Activated T-helper 1 cell treated with anti-CD3 and anti-CD28 coated beads, Interleukin-2, amount 50 U/mL, for 16 hours (primary cell): ENCODE measurements at regions not wholly inside any gene's neighbourhood (a gene's known extent, or its start where the extent isn't known, plus 50 kb on each side); places are given as distances from the start of the nearest gene placed in this dataset.

ENCODE experiments used
- DNase-seq, 2 donors: peaks; one replicate each; pipeline ENCODE4 v3.0.0-alpha.2; 2020; ENCODE audit warnings: low read depth in 1 of 2, low spot score in 1 of 2

GRCh38 chr2:120401275-120402066, 55.5 kb downstream of the INHBB start:
- DNase-seq, result peak in 1 of 2 donors; percentile 1

GRCh38 chr2:120402067-120402433, 56.1 kb downstream of the INHBB start:
- no peak for DNase-seq

- DNase-seq, result no peak
These were observed 56.6 kb downstream of the INHBB start for GRCh38 chr2:120402508-120402907.

GRCh38 chr2:120403261-120403660, 57.3 kb downstream of the INHBB start:
- no peak for DNase-seq

- DNase-seq, result no peak
These were observed 57.7 kb downstream of the INHBB start for GRCh38 chr2:120403676-120404075.

- no peak for DNase-seq
These were observed 58.3 kb downstream of the INHBB start for GRCh38 chr2:120404274-120404673.

GRCh38 chr2:120404941-120405758, 59.2 kb downstream of the INHBB start:
- DNase-seq, result no peak

- no peak for DNase-seq
These were observed 59.8 kb downstream of the INHBB start for GRCh38 chr2:120405759-120406099.

GRCh38 chr2:120406566-120406965, 60.6 kb downstream of the INHBB start:
- no peak for DNase-seq

GRCh38 chr2:120410487-120410886, 64.6 kb downstream of the INHBB start:
- no peak for DNase-seq

GRCh38 chr2:120415060-120415459, 69.1 kb downstream of the INHBB start:
- no peak for DNase-seq

GRCh38 chr2:120415728-120416509, 70.0 kb downstream of the INHBB start:
- DNase-seq, result no peak

GRCh38 chr2:120418174-120418787, 72.3 kb downstream of the INHBB start:
- no peak for DNase-seq

- no peak for DNase-seq
These were observed 73.1 kb downstream of the INHBB start for GRCh38 chr2:120419073-120419472.

GRCh38 chr2:120419955-120420354, 74.0 kb downstream of the INHBB start:
- DNase-seq, result no peak

- DNase-seq, result no peak
These were observed 75.3 kb downstream of the INHBB start for GRCh38 chr2:120421126-120421829.

GRCh38 chr2:120421830-120422175, 75.9 kb downstream of the INHBB start:
- no peak for DNase-seq

- no peak for DNase-seq
These were observed 76.7 kb downstream of the INHBB start for GRCh38 chr2:120422465-120423160.

- DNase-seq, result no peak
These were observed 77.4 kb downstream of the INHBB start for GRCh38 chr2:120423167-120423943.
